ENCODE measurements at regions not wholly inside any gene's neighbourhood (a gene's known extent, or its start where the extent isn't known, plus 50 kb on each side); places are given as distances from the start of the nearest gene placed in this dataset.

DNA sequence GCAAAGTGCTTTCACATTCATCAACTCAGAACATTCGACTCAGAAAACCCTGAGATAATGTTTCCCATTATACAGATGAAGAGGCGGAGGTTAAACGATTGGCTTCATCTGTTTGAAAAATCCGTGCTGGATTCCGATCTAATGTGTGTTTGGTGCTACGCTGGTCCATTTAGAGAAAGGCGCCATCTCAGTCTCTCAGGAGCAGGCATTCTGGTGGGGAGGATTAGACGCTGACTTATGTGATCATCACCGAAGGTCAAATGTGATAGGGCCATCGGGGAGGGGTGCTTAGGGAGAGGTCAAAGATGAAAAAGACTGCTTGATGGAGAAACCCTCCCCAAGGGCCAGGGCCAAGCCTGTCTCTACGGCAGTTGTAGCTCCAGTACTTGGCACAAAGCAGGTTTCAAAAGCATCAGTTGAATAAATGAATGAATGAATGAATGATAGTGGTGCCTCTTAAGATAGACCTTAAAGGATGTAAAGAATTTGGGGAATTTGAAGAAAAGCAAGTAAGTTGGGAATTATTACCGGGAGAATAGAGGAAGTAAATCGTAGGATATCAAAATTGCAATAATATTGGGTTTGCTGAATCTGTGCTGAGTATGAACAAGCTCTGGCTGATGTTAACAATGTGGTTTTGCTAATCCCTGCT lies 160.6 kb upstream of the SHB start:
- TF ChIP-seq, protein P1, sequence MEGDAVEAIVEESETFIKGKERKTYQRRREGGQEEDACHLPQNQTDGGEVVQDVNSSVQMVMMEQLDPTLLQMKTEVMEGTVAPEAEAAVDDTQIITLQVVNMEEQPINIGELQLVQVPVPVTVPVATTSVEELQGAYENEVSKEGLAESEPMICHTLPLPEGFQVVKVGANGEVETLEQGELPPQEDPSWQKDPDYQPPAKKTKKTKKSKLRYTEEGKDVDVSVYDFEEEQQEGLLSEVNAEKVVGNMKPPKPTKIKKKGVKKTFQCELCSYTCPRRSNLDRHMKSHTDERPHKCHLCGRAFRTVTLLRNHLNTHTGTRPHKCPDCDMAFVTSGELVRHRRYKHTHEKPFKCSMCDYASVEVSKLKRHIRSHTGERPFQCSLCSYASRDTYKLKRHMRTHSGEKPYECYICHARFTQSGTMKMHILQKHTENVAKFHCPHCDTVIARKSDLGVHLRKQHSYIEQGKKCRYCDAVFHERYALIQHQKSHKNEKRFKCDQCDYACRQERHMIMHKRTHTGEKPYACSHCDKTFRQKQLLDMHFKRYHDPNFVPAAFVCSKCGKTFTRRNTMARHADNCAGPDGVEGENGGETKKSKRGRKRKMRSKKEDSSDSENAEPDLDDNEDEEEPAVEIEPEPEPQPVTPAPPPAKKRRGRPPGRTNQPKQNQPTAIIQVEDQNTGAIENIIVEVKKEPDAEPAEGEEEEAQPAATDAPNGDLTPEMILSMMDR (conservative IDR thresholded peaks at IDR 0.05; ENCODE audit: low read length) = no peak
- no peak for TF ChIP-seq EZH2phosphoT487 (IDR thresholded peaks at IDR 0.05; ENCODE audit: borderline replicate concordance)

Data from Loucy (cell line).